Epithelial cell of proximal tubule (primary cell): ENCODE measurements at regions not wholly inside any gene's neighbourhood (a gene's known extent, or its start where the extent isn't known, plus 50 kb on each side); places are given as distances from the start of the nearest gene placed in this dataset.

Experiments
- DNase-seq: peaks from one replicate; pipeline ENCODE4 v3.0.0-alpha.2; 2011; ENCODE audit warnings: low read depth
- H3K4me3 ChIP-seq: 2 replicates; pipeline ENCODE4 v1.5.1; 2011; ENCODE audit warnings: low read depth, mild to moderate bottlenecking, low read length
- TF ChIP-seq, protein P1 (sequence below): conservative IDR thresholded peaks from 2 replicates; pipeline ENCODE4 v1.5.1; 2012; ENCODE audit warnings: low read depth, mild to moderate bottlenecking, low read length

DNA sequence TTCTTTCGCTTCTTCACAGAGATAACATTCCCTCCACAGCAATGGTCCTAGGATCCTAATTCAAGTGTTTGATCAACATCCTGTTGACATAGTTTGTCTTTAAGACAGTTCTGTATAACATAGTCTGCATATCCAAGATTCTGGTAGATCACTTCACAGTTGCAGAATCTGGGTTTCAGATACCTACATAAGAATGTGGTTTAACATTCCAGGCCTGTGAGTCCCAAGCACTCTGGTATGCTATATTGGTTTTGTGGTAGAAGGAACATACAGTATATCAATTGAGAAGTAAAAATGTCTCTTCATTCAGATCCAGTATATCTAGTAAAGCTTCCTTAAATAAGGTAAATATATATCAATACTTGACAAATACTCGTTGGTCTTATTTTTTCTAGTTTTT, 914.2 kb upstream of the CDH6 start:
- DNase-seq: peak; percentile 3
- no peak overlapping the region for H3K4me3 ChIP-seq
- TF ChIP-seq, protein P1, sequence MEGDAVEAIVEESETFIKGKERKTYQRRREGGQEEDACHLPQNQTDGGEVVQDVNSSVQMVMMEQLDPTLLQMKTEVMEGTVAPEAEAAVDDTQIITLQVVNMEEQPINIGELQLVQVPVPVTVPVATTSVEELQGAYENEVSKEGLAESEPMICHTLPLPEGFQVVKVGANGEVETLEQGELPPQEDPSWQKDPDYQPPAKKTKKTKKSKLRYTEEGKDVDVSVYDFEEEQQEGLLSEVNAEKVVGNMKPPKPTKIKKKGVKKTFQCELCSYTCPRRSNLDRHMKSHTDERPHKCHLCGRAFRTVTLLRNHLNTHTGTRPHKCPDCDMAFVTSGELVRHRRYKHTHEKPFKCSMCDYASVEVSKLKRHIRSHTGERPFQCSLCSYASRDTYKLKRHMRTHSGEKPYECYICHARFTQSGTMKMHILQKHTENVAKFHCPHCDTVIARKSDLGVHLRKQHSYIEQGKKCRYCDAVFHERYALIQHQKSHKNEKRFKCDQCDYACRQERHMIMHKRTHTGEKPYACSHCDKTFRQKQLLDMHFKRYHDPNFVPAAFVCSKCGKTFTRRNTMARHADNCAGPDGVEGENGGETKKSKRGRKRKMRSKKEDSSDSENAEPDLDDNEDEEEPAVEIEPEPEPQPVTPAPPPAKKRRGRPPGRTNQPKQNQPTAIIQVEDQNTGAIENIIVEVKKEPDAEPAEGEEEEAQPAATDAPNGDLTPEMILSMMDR: no peak

DNA sequence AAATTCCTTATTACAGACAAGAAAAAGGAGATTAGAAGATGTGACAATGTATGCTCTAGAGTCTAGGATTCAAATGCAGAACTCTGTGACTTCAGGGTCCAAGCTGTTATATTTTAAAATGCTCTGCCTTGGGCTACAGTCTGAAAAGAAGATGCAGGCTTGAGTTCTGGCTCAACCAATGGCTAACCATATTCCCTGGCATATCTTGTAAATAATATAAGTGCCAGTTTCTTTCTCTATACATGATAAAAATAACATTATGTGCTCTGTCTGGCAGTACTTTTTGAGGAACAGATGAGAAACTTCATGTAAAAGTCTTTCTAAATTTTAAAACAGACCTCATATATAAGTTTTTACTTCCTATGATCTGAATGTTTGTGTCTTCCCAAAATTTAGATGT, 926.5 kb upstream of the CDH6 start:
- no peak overlapping the region for H3K4me3 ChIP-seq
- TF ChIP-seq, protein P1: no peak
- no peak for DNase-seq

- no peak for DNase-seq
- H3K4me3 ChIP-seq: no peak overlapping the region
- TF ChIP-seq, protein P1: no peak
Observed at GRCh38 chr5:30239331-30240022, 954.0 kb upstream of the CDH6 start.

DNA sequence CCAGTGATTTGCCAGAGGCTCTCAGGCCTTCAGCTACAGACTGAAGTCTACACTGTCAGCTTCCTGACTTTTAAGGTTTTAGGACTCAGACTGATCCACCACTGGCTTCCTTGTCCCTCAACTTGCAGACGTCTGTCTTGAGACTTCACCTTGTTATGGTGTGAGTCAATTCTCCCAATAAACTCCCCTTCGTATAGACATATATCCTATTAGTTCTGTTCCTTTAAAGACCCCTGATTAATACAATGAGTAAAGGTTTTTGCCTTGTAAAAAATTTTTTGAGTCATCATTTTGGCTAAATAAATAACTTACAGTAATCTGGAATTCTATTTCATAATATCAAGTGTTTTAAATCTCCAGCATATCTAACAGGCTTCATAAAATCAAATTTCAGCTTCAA, 956.3 kb upstream of the CDH6 start:
- DNase-seq: no peak
- TF ChIP-seq, protein P1: no peak

GRCh38 chr5:30209755-30210154, 983.7 kb upstream of the CDH6 start:
- no peak overlapping the region for H3K4me3 ChIP-seq
- TF ChIP-seq, protein P1: no peak
- no peak for DNase-seq

More for the DNA sequence above, 956.3 kb upstream of the CDH6 start:
- H3K4me3 ChIP-seq: no peak overlapping the region

GRCh38 chr5:30197662-30198061, 995.8 kb upstream of the CDH6 start:
- TF ChIP-seq, protein P1: no peak
- no peak overlapping the region for H3K4me3 ChIP-seq
- no peak for DNase-seq

DNA sequence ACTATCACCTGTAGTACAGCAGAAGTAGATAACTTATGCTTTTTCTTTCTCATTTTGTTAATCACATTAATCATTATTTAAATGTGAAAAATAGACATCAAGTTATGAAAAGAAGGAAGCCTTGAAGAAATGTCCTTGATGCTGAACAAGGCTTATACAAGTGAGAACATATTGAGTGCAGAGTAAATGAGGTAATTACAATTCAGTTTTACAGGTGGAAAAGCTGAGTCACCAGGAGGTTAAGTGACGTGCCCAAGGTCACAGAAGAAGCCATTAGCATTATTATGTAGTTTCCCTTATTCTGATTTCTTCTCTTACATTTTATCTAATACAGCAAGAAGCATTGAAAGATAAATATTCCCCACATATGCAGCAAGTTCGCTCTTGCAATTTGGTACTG, 998.5 kb upstream of the CDH6 start:
- no peak overlapping the region for H3K4me3 ChIP-seq
- no peak for DNase-seq
- TF ChIP-seq, protein P1: no peak
